Caki2 (cell line): ENCODE measurements at regions not wholly inside any gene's neighbourhood (a gene's known extent, or its start where the extent isn't known, plus 50 kb on each side); places are given as distances from the start of the nearest gene placed in this dataset.
"Not testable (repeated sequence)": the region's sequence is repeated elsewhere in the genome, so short reads cannot be mapped to it uniquely, and the experiment has no call there.

Source experiments
- DNase-seq: peaks from one replicate; pipeline ENCODE4 v3.0.0-alpha.2; 2015; ENCODE audit warnings: low read depth
- in situ Hi-C: cut with HindIII; loops from 2 replicates; pipeline ENCODE4 v1.10.0; 2016; ENCODE audit warnings: low sequenced_read_pairs, low pct_unique_long_range_greater_than_20kb, mixed read lengths

DNA sequence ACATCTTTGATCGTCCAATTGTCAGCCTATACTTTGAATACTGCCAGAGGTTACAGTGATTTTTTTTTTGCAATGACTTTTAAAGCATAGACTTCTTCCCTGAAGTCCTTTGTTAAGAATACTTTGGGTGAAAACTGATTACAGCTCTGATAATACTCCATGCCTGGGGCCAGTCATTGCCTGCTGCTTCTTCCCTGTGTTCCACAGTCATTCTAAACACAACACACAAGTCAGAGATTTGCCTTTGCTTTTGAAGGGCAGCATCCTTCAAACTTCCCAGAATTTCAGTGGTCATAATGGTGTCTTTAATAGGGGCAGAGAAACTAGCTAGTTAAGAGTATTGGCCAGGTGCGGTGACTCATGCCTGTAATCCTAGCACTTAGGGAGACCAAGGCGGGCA lies 153.7 kb upstream of the PLAAT1 start:
- in situ Hi-C loops: no loop called here
- DNase-seq: no peak

DNA sequence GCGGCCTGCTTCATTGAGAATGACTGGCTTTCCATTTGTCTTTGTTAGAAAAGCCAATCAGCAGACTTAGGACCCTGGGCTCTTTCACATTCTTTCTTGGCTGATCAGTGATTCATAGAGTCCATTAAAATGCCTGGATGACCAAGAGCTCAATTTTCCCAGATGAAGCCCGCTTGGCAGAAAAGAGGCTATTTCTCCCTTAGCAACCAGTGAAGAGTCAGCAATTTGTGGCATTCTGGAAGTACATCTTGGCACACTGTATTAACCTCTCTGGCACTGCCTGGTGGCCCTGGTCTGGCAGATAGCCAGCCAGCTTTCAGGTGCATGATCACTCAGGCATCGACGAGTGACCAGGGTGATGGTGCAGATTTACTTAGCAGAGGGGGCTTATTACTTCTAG lies 145.7 kb upstream of the PLAAT1 start:
- DNase-seq: no peak
- in situ Hi-C loops: no loop called here

DNA sequence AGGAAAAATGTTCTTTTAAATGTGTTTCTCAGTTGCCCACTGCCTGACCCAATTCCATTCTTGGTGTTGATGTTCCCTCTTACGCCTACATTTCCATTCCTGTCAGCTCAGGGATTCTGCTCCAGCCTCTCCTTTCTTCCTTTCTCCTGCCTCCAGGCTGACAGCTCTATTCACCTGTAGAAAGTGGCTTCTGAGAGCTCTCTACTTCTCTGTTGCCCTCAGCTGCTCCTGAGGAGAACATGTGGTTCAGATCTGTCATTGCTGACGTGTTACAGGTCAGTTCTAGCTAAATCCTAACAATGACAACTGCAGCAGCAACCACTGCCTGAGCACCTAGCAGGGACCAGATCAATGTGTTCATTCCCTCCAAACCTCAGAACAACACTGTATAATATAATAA lies 144.9 kb upstream of the PLAAT1 start:
- DNase-seq: no peak
- in situ Hi-C loops: no loop called here

DNA sequence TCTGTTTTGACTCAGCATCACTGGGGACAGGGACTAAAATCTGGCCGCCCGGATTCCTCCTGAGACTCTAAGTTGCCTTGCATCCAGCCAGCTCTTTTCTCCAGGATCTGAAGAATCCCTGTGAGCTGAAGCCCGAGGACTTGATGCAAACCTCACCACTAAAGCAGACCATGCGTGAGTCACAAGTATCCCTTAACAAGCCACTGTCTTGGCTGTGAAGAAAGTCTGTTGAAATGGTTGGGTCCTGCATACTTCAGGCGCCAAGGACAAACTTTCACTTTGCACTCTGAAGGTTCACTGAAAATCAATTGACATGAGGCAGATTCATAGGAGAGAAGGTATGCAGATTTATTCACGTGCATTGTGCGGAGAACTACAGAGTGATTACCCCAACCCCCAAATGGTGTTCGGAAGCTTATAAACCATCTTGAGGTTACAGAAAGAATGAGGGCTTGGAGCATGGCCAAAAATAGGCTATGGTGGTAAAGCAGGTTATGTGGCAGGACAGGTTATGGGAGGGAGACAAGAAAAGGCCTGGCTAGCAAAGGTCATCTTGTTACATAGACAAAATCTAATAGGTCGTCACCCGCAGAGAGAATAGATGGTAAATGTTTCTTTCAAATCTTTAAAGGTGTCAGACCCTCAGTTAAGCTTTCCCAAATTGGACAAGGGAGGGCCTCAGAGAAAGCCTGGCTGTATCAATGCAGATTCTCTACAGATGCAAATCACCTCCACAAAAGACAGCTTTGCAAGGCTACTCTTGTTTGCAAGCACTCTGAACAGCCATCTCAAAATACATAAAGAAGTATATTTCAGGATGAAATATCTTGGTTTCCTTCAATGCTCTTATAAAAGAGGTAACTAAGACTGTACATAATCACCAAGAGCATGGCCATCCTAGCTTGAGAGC lies 126.3 kb upstream of the PLAAT1 start:
- no peak for DNase-seq
- in situ Hi-C loops: no loop called here

DNA sequence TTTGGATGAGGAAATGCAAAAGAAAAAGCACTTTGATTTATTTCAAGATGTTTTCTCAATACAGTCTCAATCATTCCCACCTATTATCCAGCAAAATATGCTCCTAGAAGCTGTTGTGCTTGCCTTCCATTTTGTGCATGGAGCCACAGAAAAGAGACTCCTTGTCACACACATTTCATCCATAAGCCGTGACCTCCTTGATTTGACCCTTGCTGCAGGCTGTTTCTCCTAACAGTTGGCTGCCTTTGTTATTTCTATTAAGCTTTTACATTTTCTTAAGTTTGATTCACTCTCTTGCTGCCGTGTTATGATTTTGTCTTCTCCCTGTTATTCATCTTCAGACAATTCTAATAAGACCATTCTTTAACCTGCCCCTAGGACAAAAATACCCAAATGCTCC lies 124.2 kb upstream of the PLAAT1 start:
- no peak for DNase-seq
- in situ Hi-C loops: no loop called here

DNA sequence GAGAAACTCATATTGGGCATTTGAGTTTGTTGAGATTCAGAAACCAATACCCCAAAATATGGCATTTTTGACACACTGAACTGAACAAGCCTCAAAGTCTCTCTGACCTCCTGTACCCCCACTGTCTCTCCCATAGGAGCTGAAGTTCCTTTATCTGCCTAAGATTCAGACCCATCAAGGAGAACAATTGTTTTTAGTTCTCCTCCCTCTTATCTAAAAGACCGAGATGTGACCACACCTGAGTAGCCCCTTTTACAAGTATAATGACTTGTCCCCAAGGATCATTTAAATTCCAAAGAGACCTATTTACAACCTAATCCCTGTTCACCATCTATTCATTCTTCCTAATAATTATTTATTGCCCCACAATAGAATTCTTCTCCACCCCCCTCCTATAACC lies 122.1 kb upstream of the PLAAT1 start:
- in situ Hi-C loops: no loop called here
- DNase-seq: no peak

DNA sequence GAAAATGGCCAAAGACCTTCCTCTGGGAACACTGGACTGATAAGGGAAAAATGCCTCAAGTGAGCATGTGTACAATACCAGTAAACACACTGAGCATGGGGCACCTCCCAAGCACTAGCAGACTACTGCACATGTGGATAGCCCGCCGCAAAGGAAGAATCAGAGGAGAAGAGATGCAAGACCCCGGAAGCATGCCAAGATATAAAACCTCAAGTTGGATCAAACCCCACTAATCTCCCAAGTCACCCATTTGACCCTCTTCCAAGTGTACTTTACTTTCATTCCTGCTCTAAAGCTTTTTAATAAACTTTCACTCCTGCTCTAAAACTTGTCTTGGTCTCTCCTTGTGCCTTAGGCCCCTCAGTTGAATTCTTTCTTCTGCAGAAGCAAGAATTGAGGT lies 121.1 kb upstream of the PLAAT1 start:
- no peak for DNase-seq
- in situ Hi-C loops: no loop called here

DNA sequence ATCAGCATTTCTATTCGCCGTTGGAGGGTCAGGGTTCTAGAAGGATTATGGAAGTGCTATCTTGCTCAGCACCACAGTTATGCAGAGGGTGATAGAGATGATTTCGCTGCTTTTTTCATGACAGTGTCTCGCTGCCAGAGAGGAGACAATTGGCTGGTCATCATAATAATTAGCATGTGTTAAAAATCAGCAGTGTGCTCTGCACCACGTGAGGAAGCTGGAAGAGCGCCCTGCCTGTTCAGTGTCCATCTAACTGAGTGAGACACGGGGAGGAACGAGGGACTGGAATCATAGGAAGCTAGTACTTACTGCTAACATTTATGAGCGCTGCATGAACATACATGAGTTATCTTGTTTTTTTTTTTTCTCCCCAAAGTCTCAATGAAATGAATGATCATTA lies 116.2 kb upstream of the PLAAT1 start:
- DNase-seq: no peak
- in situ Hi-C loops: no loop called here

DNA sequence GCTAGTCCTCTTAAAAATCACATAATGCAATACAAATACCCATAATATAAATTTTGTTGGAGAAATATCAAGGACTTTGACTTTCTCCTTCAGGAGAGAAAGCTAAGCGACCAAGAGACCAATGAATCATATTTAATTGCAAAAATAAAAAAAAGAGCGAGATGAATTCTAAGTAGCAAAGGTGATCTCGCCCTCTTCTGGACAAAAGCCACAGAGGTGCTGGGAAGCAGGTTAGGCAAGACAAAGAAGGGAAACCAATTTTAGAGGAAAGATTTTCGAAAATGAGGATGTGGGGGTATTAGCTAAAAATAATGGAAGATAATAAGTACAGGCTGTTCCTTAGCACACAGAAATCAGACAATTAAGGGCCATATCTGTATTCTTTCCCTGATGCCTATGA lies 111.4 kb upstream of the PLAAT1 start:
- no peak for DNase-seq
- in situ Hi-C loops: no loop called here

DNA sequence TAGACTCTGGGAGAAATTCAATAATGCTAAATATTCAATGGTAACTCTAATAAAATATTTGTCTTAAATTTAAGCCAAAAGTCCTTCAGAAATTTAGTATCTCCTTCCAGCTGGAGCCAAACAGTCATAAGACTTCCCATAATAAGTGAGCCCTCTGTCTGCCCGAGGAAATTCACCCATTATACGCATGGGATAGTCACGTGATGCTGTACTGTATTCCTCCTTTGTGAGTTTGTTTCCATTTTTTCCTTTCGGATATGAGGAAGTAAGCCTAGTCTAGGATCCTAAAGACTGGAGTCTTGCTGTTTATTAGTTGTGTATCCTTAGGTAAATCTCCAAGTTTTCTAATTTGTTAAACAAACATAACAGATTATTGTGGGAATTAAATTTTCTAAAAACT lies 110.4 kb upstream of the PLAAT1 start:
- in situ Hi-C loops: no loop called here
- DNase-seq: no peak

DNA sequence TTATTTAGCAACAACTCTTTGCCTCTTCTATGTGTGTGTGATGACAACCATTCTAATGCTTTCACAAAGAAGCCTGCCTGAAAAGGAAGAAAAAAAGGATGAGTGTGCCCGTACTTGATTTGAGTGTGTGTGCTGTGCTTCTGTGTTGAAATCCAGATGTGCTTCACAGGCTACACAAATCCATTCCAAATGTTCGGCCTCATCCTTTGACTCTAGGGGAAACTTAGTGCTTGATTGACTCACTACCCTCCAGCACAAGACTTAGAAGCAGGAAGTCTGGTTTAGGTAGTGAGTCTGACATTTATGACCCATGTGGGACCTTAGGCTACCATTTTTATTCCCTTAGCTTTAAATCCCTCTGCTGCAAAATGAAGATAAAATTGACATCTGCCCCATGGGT lies 108.8 kb upstream of the PLAAT1 start:
- no peak for DNase-seq
- in situ Hi-C loops: no loop called here

DNA sequence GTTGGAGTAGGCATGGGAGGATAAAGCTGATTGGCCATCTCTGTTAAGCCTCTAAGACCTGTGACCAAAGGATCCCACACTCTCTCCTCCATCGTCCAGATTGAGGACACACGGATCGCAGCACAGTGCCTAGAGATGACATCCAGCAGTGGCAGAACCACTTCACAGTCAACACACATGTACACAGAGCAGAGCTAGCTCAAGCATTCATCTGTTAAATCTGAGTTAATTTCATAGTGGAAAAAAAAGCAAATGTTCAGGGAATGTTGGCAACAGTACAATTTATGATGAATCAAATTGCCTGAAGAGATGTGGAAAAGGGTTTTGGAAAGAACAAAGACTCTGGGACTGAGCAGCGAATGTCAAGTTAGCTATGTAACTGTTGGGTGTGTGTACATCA lies 108.1 kb upstream of the PLAAT1 start:
- in situ Hi-C loops: no loop called here
- no peak for DNase-seq

DNA sequence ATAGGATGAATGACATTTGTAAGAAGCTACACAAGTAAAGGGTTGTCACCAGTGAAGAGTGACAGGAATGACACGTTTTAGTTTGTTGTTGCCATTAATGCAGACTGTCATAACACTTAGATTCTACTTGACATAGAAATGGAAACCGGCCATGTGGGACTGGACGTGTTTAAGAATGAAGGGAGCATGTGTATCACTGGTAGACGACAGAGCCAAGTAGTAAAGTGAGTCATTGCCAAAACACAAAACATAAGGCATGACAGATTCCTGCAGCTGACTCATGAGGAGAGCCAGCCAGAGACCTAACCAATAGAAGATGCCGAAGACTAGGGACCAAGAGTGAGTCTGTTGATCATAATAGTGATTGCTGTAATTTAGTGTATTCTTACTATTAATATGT lies 106.2 kb upstream of the PLAAT1 start:
- in situ Hi-C loops: no loop called here
- peak; percentile 63 for DNase-seq

DNA sequence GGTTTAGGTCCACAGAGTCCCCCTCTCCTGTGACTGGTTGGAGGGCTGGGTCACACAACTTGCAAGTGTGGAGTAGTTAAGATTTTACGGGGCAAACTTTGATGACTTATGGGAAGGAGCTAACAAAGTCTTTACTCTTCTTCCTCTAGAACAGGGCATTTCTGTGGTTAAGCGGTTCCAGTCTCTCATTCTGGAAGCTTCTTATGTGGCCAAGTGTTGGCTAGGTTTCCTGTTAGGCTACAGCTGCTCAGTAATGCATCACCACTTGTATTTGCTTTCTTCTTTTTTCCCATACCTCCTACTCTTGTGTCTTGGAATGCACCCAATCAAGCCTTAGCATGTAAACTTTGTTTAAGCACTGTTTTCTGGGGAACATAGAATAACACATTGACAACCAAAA lies 100.6 kb upstream of the PLAAT1 start:
- in situ Hi-C loops: no loop called here
- no peak for DNase-seq

DNA sequence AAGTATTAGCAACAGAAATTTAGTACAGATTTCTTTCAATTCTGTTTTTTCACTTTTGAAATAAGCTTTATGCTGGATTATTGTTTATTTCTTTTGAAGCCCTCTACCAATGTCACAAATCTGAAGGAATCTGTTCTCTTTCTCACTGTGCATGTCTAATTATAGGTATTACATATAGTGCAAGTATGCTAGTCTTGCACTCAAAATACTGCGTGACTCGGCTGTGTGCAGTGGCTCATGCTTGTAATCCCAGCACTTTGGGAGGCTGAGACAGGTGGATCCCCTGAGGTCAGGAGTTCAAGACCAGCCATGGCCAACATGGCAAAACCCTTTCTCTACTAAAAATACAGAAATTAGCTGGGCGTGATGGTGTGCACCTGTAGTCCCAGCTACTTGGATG lies 95.8 kb upstream of the PLAAT1 start:
- in situ Hi-C loops: no loop called here
- DNase-seq: no peak

DNA sequence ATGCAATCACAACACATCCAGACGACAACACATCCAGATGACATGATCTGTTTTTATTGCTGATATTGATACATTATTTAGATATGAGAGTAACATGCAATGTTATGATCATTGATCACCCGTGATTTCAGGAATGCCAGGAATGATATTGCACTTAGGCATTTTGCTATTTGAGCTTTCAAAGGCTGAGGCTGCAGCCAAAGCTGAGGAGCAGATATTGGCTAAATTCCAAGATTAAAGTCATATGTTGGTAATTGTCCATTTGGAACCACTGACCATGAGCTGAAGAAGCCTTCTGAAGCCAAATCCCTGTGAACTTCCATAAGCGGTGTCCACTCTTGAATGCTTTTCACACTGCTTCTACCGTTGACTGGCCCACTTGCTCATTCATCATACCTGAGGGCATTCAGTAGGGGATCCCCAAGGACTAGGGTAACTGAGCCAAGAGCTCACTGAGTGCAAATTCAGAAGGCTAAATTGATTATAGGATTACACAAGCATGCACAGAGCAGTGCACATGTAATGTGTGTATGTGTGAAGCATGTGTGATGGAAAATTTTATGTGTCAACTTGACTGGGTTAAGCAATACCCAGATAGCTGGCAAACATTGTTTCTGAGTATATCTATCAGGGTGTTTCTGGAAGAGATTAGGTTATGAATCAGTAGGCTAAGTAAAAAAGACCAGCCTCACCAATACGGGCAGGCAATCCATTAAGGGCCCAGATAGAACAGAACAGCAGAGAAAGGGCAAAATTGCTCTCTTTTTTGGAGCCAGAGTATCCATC lies 92.1 kb upstream of the PLAAT1 start:
- in situ Hi-C loops: no loop called here
- no peak for DNase-seq

DNA sequence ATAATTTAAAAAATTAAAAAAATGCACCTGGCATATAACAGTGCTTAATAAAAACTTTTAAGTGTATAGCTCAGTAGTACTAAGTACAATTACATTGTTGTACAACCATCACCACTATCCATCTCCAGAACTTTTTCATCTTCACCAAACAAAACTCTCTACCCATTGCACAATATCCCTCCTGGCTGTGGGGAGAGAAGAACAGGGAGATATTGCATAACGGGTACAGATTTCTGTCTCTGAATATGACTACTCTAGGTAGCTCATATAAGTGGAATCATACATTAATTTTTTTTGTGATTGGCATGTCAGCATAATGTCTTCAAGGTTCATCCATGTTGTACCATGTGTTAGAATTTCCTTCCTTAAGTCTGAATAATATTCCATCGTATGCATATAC lies 91.0 kb upstream of the PLAAT1 start:
- in situ Hi-C loops: no loop called here
- DNase-seq: no peak

DNA sequence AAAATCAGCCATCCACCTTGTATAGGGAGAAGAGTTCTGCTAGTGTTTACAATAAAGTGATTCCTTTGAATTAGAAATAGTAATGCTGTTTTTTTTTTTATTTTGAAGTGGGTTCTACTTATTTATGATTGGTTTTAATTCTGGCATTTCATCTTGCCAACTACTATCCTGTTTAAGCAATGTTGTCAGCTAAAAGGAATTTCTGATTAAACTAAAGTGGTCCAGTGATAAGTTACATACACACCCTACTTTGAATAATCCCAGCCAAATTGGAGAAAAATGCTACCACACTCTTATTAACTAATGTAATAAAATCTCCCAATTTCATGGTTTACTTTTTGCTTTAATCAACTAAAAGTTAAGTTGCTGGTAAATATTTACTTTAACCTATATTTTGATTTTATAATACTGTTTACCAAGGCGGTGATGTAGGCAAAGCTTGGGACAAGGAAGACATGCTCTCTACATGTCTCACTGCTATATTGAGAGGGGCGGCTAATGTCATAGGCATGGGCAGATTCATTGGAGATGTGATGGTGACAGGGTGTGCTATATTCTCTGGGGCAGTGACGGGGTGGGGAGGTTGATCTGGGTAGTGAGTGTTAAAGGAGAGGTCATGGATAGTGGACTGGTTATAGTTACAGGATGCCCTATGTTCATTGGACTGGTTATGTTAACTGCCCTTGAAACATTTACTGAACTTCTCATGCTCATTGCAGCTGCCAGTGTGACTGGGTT lies 85.8 kb upstream of the PLAAT1 start:
- in situ Hi-C loops, DNase-seq: not testable (repeated sequence)

DNA sequence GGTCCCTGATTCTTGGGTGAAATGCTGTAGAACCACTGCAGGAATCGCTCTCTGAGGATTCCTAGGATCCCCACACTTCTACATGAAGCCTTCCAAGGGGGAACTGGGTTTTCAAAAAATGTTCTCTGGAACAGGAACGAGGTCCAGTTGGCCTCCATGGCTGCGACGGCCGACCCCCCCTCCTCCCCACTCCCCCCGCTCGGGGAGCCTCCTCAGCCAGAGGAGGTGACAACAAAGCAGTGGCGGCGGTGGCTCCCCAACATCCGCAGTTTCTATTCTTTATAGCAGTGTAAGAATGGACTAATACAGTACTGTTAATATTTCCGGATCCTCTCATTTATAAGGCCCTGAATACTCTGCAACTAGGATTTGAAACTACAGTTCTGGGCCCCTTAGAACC lies 84.0 kb upstream of the PLAAT1 start:
- no peak for DNase-seq
- in situ Hi-C loops: no loop called here
